ENCODE measurements at regions not wholly inside any gene's neighbourhood (a gene's known extent, or its start where the extent isn't known, plus 50 kb on each side); places are given as distances from the start of the nearest gene placed in this dataset.

DNA sequence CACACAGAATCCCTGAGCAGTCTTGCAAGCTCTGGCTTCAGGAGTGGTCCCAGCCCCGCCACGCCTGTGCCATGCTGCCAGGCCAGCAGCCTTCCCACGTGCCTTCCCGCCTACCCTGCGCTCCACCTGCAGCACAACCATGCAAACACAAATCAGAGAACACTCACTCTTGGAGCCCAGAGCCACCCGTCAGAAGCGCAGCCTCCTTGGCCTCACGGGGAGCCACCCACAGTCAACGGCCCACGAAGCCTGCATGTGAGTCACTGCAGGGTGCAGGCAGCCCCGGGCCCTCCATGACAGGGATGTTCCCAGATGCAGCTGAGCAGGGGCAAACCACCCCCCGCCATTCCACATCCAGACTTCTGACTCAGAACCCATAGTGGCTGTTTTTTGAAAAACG, 217.0 kb downstream of the DLL1 start:
- Mint-ChIP-seq H3K27ac (no peak overlapping the region), H3K4me3 (no peak overlapping the region), H3K36me3 (ENCODE audit: low read depth) (no peaks in the 10 kb centered on the region), H3K27me3 (peaks cover 41% of the 10 kb centered on the region), H3K9me3 (peaks cover 9% of the 10 kb centered on the region), H3K4me1 (no peaks in the 10 kb centered on the region)
- DNase-seq, result no peak
- ChIA-PET CTCF (interaction anchor here (0.9 kb wide), 1 partner anchor 21 kb away, joined by 3 read pairs; no protein-coding TSS in a partner anchor), POLR2A (no interaction called here)

DNA sequence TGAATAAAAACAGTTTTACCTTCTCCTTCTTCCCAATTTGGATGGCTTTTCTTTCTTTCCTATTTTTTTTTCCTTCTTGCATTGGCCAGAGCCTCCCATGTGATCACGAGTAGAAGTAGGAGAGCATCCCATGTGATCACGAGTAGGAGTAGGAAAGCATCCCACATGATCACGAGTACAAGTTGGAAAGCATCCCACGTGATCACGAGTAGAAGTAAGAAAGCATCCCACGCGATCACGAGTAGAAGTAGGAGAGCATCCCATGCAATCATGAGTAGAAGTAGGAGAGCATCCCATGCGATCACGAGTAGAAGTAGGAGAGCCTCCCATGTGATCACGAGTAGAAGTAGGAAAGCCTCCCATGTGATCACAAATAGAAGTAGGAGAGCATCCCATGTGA, 218.6 kb downstream of the DLL1 start:
- Mint-ChIP-seq H3K9me3 (peaks cover 9% of the 10 kb centered on the region), H3K27ac (no peak overlapping the region), H3K36me3 (ENCODE audit: low read depth) (no peaks in the 10 kb centered on the region), H3K4me1 (no peaks in the 10 kb centered on the region), H3K4me3 (no peak overlapping the region), H3K27me3 (peaks cover 38% of the 10 kb centered on the region)
- DNase-seq, result no peak
- POLR2A ChIA-PET, result no interaction called here
- CTCF ChIA-PET, result no interaction called here

- DNase-seq, result no peak
- ChIA-PET CTCF (no interaction called here), POLR2A (no interaction called here)
- H3K36me3 Mint-ChIP-seq (ENCODE audit: low read depth), result no peaks in the 10 kb centered on the region
- H3K4me1 Mint-ChIP-seq, result no peaks in the 10 kb centered on the region
- H3K27ac Mint-ChIP-seq, result no peak overlapping the region
- peaks cover 9% of the 10 kb centered on the region for H3K9me3 Mint-ChIP-seq
- no peak overlapping the region for H3K4me3 Mint-ChIP-seq
- H3K27me3 Mint-ChIP-seq, result peaks cover 36% of the 10 kb centered on the region
These were observed 221.3 kb downstream of the DLL1 start for GRCh38 chr6:170069611-170070010.

GRCh38 chr6:170068496-170068895, 222.4 kb downstream of the DLL1 start:
- ChIA-PET CTCF (no interaction called here), POLR2A (no interaction called here)
- peaks cover 9% of the 10 kb centered on the region for H3K9me3 Mint-ChIP-seq
- no peaks in the 10 kb centered on the region for H3K4me1 Mint-ChIP-seq
- no peak for DNase-seq
- H3K36me3 Mint-ChIP-seq (ENCODE audit: low read depth), result no peaks in the 10 kb centered on the region
- no peak overlapping the region for H3K4me3 Mint-ChIP-seq
- peaks cover 33% of the 10 kb centered on the region for H3K27me3 Mint-ChIP-seq
- H3K27ac Mint-ChIP-seq, result no peak overlapping the region

- Mint-ChIP-seq H3K9me3 (peaks cover 9% of the 10 kb centered on the region), H3K27me3 (peaks cover 28% of the 10 kb centered on the region), H3K4me3 (no peak overlapping the region), H3K4me1 (no peaks in the 10 kb centered on the region), H3K36me3 (ENCODE audit: low read depth) (no peaks in the 10 kb centered on the region), H3K27ac (no peak overlapping the region)
- POLR2A ChIA-PET, result no interaction called here
- no peak for DNase-seq
- CTCF ChIA-PET, result no interaction called here
These were observed 222.9 kb downstream of the DLL1 start for GRCh38 chr6:170067923-170068360.

- peaks cover 9% of the 10 kb centered on the region for H3K9me3 Mint-ChIP-seq
- H3K36me3 Mint-ChIP-seq (ENCODE audit: low read depth), result no peaks in the 10 kb centered on the region
- ChIA-PET POLR2A (no interaction called here), CTCF (no interaction called here)
- peaks cover 25% of the 10 kb centered on the region for H3K27me3 Mint-ChIP-seq
- H3K4me3 Mint-ChIP-seq, result no peak overlapping the region
- no peak overlapping the region for H3K27ac Mint-ChIP-seq
- no peaks in the 10 kb centered on the region for H3K4me1 Mint-ChIP-seq
- no peak for DNase-seq
These were observed 223.7 kb downstream of the DLL1 start for GRCh38 chr6:170067181-170067641.

DNA sequence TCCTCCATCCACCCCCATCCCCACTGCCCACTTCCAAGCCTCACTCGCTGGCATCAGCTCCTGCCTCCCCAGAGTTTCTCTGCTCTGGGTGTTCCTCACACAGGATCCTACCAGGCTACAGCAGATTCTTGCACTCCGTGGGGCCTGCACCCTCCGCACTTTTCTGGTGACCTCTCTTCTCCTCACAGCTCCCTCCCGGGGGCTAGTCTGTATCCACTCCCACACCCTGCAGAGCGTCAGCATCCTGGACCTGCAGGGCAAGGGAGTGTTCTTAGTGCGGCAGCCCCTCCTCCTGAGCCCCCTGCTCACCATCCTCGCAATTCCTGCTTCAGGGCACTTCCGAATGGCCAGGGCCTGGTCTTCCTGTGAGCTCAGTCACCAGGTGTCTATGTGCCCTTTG, 224.2 kb downstream of the DLL1 start:
- Mint-ChIP-seq H3K27ac (no peak overlapping the region), H3K4me3 (no peak overlapping the region), H3K36me3 (ENCODE audit: low read depth) (no peaks in the 10 kb centered on the region), H3K4me1 (no peaks in the 10 kb centered on the region), H3K27me3 (peaks cover 21% of the 10 kb centered on the region), H3K9me3 (peaks cover 9% of the 10 kb centered on the region)
- CTCF ChIA-PET, result no interaction called here
- POLR2A ChIA-PET, result no interaction called here
- no peak for DNase-seq

DNA sequence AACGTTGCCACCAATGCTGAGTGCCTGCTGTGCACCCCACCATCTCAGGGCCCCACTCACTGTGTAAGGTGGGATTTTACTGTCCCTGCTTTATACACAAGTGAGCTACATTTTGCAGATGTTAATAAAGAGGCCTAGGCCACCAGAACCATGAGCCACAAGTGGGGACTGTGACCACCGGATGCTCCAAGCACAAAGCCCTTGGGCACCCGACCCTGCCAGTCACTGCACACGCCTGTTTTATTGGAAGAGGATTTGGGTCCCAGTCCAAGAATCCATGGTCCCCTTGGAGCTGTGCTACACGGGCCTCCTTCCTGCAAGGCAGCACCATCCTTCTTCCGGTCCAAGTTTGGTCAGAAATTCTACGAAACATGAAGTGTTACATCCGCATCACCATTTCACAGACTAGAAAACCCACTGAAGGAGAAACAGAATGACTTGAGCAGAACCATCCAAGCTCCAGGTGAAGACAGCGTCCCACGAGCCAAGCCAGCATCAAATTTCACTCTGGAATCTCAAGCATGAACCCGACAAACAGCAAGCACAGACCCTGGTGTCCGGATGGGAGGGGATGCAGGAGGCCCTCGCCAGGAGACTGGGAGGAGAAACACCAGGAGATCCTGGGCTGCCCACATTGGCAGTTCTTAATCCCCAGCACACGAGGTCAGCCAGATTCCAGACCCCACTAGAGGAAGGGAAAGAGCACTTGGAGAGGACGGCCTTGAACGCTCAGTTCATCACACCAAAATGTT, 226.9 kb downstream of the DLL1 start:
- Mint-ChIP-seq H3K4me1 (no peaks in the 10 kb centered on the region), H3K4me3 (no peak overlapping the region), H3K9me3 (no peaks in the 10 kb centered on the region), H3K36me3 (ENCODE audit: low read depth) (no peaks in the 10 kb centered on the region), H3K27me3 (no peaks in the 10 kb centered on the region), H3K27ac (no peak overlapping the region)
- DNase-seq, result no peak
- ChIA-PET POLR2A (no interaction called here), CTCF (no interaction called here)

DNA sequence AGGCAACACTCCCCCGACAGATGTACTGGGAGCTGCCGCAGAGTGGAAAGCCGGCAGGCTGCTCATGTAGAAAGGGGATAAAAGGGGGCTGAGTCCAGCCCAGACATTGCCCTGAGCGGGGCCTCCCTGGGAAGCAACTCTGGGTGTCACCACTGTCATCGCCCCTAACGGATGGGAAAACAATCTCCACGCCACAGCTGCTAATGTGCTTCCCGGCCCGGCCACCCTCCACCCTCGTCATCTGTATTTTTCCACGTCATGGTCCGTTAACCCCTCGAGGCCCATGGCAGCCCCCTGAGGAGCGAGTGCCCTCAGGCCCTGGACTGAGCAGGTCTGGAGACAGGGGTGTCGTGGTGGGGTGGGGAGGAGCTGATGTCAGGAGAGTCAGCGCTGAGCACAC, 227.4 kb downstream of the DLL1 start:
- no peaks in the 10 kb centered on the region for H3K27me3 Mint-ChIP-seq
- no peaks in the 10 kb centered on the region for H3K9me3 Mint-ChIP-seq
- H3K27ac Mint-ChIP-seq, result no peak overlapping the region
- H3K36me3 Mint-ChIP-seq (ENCODE audit: low read depth), result no peaks in the 10 kb centered on the region
- ChIA-PET CTCF (no interaction called here), POLR2A (no interaction called here)
- no peak for DNase-seq
- H3K4me3 Mint-ChIP-seq, result no peak overlapping the region
- no peaks in the 10 kb centered on the region for H3K4me1 Mint-ChIP-seq

GRCh38 chr6:170062915-170063241, 228.0 kb downstream of the DLL1 start:
- Mint-ChIP-seq H3K4me1 (no peaks in the 10 kb centered on the region), H3K36me3 (ENCODE audit: low read depth) (no peaks in the 10 kb centered on the region)
- CTCF ChIA-PET, result no interaction called here

GRCh38 chr6:170062209-170062914, 228.5 kb downstream of the DLL1 start:
- Mint-ChIP-seq H3K9me3 (no peaks in the 10 kb centered on the region), H3K36me3 (ENCODE audit: low read depth) (no peaks in the 10 kb centered on the region), H3K27ac (no peak overlapping the region), H3K4me3 (no peak overlapping the region), H3K4me1 (no peaks in the 10 kb centered on the region), H3K27me3 (no peaks in the 10 kb centered on the region)
- POLR2A ChIA-PET, result no interaction called here
- CTCF ChIA-PET, result no interaction called here
- DNase-seq, result no peak

More at GRCh38 chr6:170062915-170063241, 228.0 kb downstream of the DLL1 start:
- POLR2A ChIA-PET, result no interaction called here
- no peaks in the 10 kb centered on the region for H3K27me3 Mint-ChIP-seq
- DNase-seq, result no peak
- H3K4me3 Mint-ChIP-seq, result no peak overlapping the region
- H3K27ac Mint-ChIP-seq, result no peak overlapping the region
- no peaks in the 10 kb centered on the region for H3K9me3 Mint-ChIP-seq

DNA sequence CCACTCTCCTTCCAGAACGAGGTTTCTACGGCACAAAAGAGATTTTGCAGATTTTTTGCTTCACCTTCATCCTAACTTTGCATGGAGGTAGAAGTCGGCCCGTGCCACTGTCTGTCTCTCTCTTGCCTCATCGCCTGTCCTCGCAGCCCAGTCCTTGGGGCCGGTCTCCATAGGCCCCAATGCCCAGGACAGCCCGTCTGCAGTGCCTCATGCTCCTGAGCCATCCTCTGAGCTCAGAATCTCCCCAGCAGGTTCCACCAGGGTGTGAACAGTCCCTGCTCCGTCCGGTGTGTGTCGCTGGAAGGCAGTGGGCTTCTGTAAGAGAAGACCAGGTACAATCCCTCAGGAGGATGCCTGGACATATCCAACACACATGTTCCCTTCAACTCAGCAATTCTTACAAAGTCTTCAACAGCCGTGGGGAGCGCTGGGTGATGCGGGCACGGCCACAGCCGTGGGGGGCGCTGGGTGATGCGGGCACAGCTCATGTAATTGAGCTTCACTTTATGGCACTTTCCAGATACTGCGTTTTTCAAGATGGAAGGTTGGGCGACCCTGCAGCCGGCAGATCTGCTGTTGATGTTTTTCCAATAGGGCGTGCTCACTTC, 231.9 kb downstream of the DLL1 start:
- H3K4me1 Mint-ChIP-seq, result no peaks in the 10 kb centered on the region
- H3K27me3 Mint-ChIP-seq, result no peaks in the 10 kb centered on the region
- H3K27ac Mint-ChIP-seq, result no peak overlapping the region
- H3K9me3 Mint-ChIP-seq, result no peaks in the 10 kb centered on the region
- ChIA-PET CTCF (no interaction called here), POLR2A (no interaction called here)
- H3K36me3 Mint-ChIP-seq (ENCODE audit: low read depth), result no peaks in the 10 kb centered on the region
- no peak overlapping the region for H3K4me3 Mint-ChIP-seq
- DNase-seq, result no peak

DNA sequence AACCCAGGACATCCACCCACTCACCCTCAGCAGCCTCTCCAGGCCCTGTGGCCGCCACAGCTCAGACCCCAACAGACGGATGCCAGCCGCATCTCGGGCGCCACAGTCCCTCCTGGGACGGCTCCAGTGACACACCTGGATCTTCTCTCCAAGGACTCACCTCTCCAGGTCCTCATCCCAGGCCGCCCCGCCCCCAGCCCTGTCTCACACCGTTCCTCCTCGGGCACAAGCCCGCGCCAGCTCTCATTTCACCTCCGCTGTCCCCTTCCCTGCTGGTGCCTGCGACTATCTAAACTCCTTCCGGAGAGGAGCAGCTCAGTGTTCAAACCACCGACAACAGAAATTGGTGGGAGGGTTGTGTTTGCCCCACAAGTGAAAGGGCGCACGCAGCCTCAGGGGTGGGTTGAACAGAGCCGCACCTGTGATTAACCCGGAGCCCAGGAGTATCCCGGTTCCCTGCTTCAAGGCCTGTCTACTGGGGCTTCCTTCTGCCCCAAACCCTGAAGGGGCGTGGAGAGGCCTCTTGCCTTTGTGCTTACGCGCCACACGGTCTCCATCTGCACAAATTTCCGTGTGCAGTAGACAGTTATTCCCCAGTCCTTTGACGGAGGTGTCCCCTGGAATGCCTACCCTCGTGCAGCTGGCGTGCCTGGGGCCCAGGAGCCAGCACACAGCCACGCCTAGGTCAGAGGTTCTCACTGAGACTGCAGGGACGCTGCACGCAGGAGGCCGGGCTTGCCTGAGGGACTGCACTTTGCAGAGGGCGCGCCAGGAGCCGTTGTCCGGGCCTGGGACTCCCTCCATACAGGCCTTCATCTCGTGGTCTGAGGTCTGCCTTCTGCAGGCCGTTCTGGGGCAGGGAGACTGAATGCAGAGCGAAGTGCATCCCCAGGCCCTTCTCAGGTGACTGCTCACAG, 232.7 kb downstream of the DLL1 start:
- no peak for DNase-seq
- Mint-ChIP-seq H3K27me3 (no peaks in the 10 kb centered on the region), H3K4me1 (no peaks in the 10 kb centered on the region), H3K36me3 (ENCODE audit: low read depth) (no peaks in the 10 kb centered on the region), H3K4me3 (no peak overlapping the region), H3K9me3 (no peaks in the 10 kb centered on the region), H3K27ac (peak overlapping the region; percentile 31)
- POLR2A ChIA-PET, result no interaction called here
- CTCF ChIA-PET, result no interaction called here

All from activated CD4-positive, alpha-beta T cell treated with anti-CD3 and anti-CD28 coated beads, Interleukin-2, amount 10 ng/mL, durations not matched to agents 7 days and 5 days (primary cell).